HepG2 (cell line): ENCODE measurements at regions not wholly inside any gene's neighbourhood (a gene's known extent, or its start where the extent isn't known, plus 50 kb on each side); places are given as distances from the start of the nearest gene placed in this dataset.

ENCODE experiments used
- ARNT2 ChIP-seq: sonication (generic); formaldehyde crosslinking; IDR thresholded peaks from 2 replicates; pipeline ENCODE4 v1.8.0; 2022; ENCODE audit warnings: mild to moderate bottlenecking, low read depth, missing genetic modification reagents, moderate library complexity
- ARNTL ChIP-seq: sonication (generic); formaldehyde crosslinking; IDR thresholded peaks from 2 replicates; pipeline ENCODE4 v1.4.0; 2020; ENCODE audit warnings: mild to moderate bottlenecking, missing genetic modification reagents
- DMTF1 ChIP-seq: sonication (generic); formaldehyde crosslinking; IDR thresholded peaks from 2 replicates; pipeline ENCODE4 v1.4.0; 2020; ENCODE audit warnings: mild to moderate bottlenecking, missing genetic modification reagents
- FOXM1 ChIP-seq: sonication (generic); formaldehyde crosslinking; IDR thresholded peaks from 2 replicates; pipeline ENCODE4 v1.5.0; 2020; ENCODE audit warnings: missing genetic modification reagents
- MEIS1 ChIP-seq: sonication (generic); formaldehyde crosslinking; IDR thresholded peaks from 2 replicates; pipeline ENCODE4 v1.9.0; 2021; ENCODE audit warnings: mild to moderate bottlenecking, missing genetic modification reagents, moderate library complexity, borderline replicate concordance
- MIER3 ChIP-seq: IDR thresholded peaks from 2 replicates; pipeline ENCODE4 v1.6.1; 2016; ENCODE audit warnings: missing compliant biosample characterization, borderline replicate concordance
- MYNN ChIP-seq: sonication (generic); formaldehyde crosslinking; IDR thresholded peaks from 2 replicates; pipeline ENCODE4 v1.4.0; 2020; ENCODE audit warnings: mild to moderate bottlenecking, low read depth, missing genetic modification reagents
- NAIF1 ChIP-seq: sonication (generic); formaldehyde crosslinking; IDR thresholded peaks from 2 replicates; pipeline ENCODE4 v1.5.0; 2020; ENCODE audit warnings: mild to moderate bottlenecking, missing genetic modification reagents, borderline replicate concordance
- NCOR1 ChIP-seq: fragments of 200-600 bp; sonication (generic); IDR thresholded peaks from 2 replicates; pipeline ENCODE4 v1.7.0; 2017; ENCODE audit warnings: antibody characterized with exemption, low read length, borderline replicate concordance
- PAXIP1 ChIP-seq: sonication (generic); formaldehyde crosslinking; conservative IDR thresholded peaks from 2 replicates; pipeline ENCODE4 v1.4.0; 2020; ENCODE audit warnings: mild to moderate bottlenecking, missing genetic modification reagents, moderate library complexity
- SIN3A ChIP-seq: IDR thresholded peaks from 2 replicates; pipeline ENCODE4 v1.6.1; 2011; ENCODE audit warnings: low read depth, mild to moderate bottlenecking, control low read depth, low read length, borderline replicate concordance
- USF2 ChIP-seq, 2 experiments: sonication (generic) in 1 of 2; formaldehyde crosslinking in 1 of 2; IDR thresholded peaks; 2 replicates each; pipeline versions ENCODE4 v1.5.1 to v1.6.1; 2011 to 2020; ENCODE audit warnings: borderline replicate concordance in 1 of 2, low read depth in 1 of 2, low read length in 1 of 2, mild to moderate bottlenecking in 1 of 2, missing genetic modification reagents in 1 of 2, moderate library complexity in 1 of 2
- YEATS4 ChIP-seq: sonication (generic); formaldehyde crosslinking; IDR thresholded peaks from 2 replicates; pipeline ENCODE4 v1.4.0; 2020; ENCODE audit warnings: missing genetic modification reagents, borderline replicate concordance
- ZBTB44 ChIP-seq: sonication (generic); formaldehyde crosslinking; IDR thresholded peaks from 2 replicates; pipeline ENCODE4 v1.4.0; 2020; ENCODE audit warnings: missing genetic modification reagents
- ZNF33B ChIP-seq: sonication (generic); formaldehyde crosslinking; IDR thresholded peaks from 2 replicates; pipeline ENCODE4 v1.5.1; 2020; ENCODE audit warnings: mild to moderate bottlenecking, missing genetic modification reagents
- ZNF670 ChIP-seq: sonication (generic); formaldehyde crosslinking; IDR thresholded peaks from 2 replicates; pipeline ENCODE4 v1.8.0; 2022; ENCODE audit warnings: mild to moderate bottlenecking, missing genetic modification reagents, borderline replicate concordance
- ZNF672 ChIP-seq: sonication (generic); formaldehyde crosslinking; IDR thresholded peaks from 2 replicates; pipeline ENCODE4 v1.8.1; 2022; ENCODE audit warnings: missing genetic modification reagents
- ZNF781 ChIP-seq: sonication (generic); formaldehyde crosslinking; IDR thresholded peaks from 2 replicates; pipeline ENCODE4 v1.5.1; 2020; ENCODE audit warnings: borderline replicate concordance, mild to moderate bottlenecking, missing genetic modification reagents; ENCODE audit errors: not compliant biosample characterization

GRCh38 chr15:26082221-26083109 is 219.3 kb upstream of the ATP10A start (continued):
- TF ChIP-seq SIN3A (no peak), ARNTL (peak; percentile 46; the same call in 1 of the 2 replicates), ARNT2 (CRISPR knock-in tag) (peak; percentile 56; the same call in 1 of the 2 replicates), YEATS4 (CRISPR knock-in tag) (peak; percentile 7; the same call in 1 of the 2 replicates), MEIS1 (peak; percentile 74; the same call in 1 of the 2 replicates), ZBTB44 (CRISPR knock-in tag) (no peak), ZNF781 (CRISPR knock-in tag) (no peak), MIER3 (CRISPR knock-in tag) (no peak; the same call in 1 of the 2 replicates), PAXIP1 (CRISPR knock-in tag) (peak; percentile 20; the same call in 1 of the 2 replicates), ZNF672 (CRISPR knock-in tag) (no peak), DMTF1 (no peak), NCOR1 (peak; percentile 62; the same call in 1 of the 2 replicates), NAIF1 (CRISPR knock-in tag) (no peak), MYNN (CRISPR knock-in tag) (no peak), ZNF670 (CRISPR knock-in tag) (no peak), FOXM1 (CRISPR knock-in tag) (no peak), ZNF33B (CRISPR knock-in tag) (peak; percentile 71; the same call in 1 of the 2 replicates), USF2 (IDR thresholded peaks at IDR 0.05; ENCODE audit: low read depth, low read length) (no peak), USF2 (CRISPR knock-in tag; IDR thresholded peaks at IDR 0.05; ENCODE audit: borderline replicate concordance) (no peak)
